Chondrocyte (in vitro differentiated cells): ENCODE measurements at regions not wholly inside any gene's neighbourhood (a gene's known extent, or its start where the extent isn't known, plus 50 kb on each side); places are given as distances from the start of the nearest gene placed in this dataset.

Experiments used
- DNase-seq: peaks from one replicate; pipeline ENCODE4 v3.0.0; 2021; ENCODE audit warnings: mixed read lengths, low spot score
- H3K27ac Mint-ChIP-seq: one replicate; pipeline ENCODE4 v1.8.0; 2021; ENCODE audit warnings: mild to moderate bottlenecking, moderate library complexity, mixed read lengths; ENCODE audit not compliant: unreplicated experiment
- H3K27me3 Mint-ChIP-seq: 2 replicates; pipeline ENCODE4 v1.8.0; 2021; ENCODE audit warnings: low read depth, mixed read lengths
- H3K36me3 Mint-ChIP-seq: 2 replicates; pipeline ENCODE4 v1.8.0; 2021; ENCODE audit warnings: low read depth, mixed read lengths
- H3K4me1 Mint-ChIP-seq: 2 replicates; pipeline ENCODE4 v1.8.0; 2021; ENCODE audit warnings: low read depth, mild to moderate bottlenecking, mixed read lengths
- H3K4me3 Mint-ChIP-seq: one replicate; pipeline ENCODE4 v1.8.0; 2021; ENCODE audit warnings: mild to moderate bottlenecking, moderate library complexity, mixed read lengths; ENCODE audit not compliant: unreplicated experiment
- H3K9me3 Mint-ChIP-seq: 2 replicates; pipeline ENCODE4 v1.8.0; 2021; ENCODE audit warnings: low read depth, mixed read lengths
- CTCF ChIP-seq: fragments of 200-600 bp; sonication (generic); IDR thresholded peaks from 2 replicates; pipeline ENCODE4 v1.5.0; 2021; ENCODE audit warnings: antibody characterized with exemption, mild to moderate bottlenecking, moderate library complexity

DNA sequence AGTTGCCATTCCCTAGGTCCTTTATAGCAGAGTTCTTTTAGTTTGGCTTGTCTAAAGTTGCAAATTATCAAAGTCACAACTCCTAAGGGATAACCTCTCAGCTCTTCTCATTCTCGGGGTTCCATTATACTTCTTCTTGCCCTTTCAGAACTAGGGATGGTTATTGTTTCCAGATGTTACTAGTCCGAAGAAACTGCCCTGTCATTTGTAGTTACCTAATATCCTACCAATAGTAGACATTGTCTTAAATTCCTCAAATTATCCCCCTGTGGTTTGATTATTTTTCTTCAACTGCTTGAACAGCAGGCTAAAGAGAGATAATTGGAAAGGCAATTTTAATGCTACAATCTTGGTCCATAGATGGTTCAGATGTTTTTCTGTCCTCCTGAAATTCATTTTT lies 709.8 kb downstream of the KCTD16 start:
- Mint-ChIP-seq H3K27me3 (no peaks in the 10 kb centered on the region), H3K4me1 (no peaks in the 10 kb centered on the region), H3K4me3 (no peak overlapping the region), H3K9me3 (peaks cover 2% of the 10 kb centered on the region), H3K36me3 (no peaks in the 10 kb centered on the region), H3K27ac (no peak overlapping the region)
- TF ChIP-seq CTCF = no peak
- no peak for DNase-seq

- H3K9me3 Mint-ChIP-seq = peaks cover 2% of the 10 kb centered on the region
- no peak for TF ChIP-seq CTCF
- no peak for DNase-seq
- no peaks in the 10 kb centered on the region for H3K27me3 Mint-ChIP-seq
- H3K27ac Mint-ChIP-seq = no peak overlapping the region
- H3K36me3 Mint-ChIP-seq = no peaks in the 10 kb centered on the region
- no peak overlapping the region for H3K4me3 Mint-ChIP-seq
- no peaks in the 10 kb centered on the region for H3K4me1 Mint-ChIP-seq
These were observed 706.3 kb downstream of the KCTD16 start for GRCh38 chr5:144876990-144877389.

DNA sequence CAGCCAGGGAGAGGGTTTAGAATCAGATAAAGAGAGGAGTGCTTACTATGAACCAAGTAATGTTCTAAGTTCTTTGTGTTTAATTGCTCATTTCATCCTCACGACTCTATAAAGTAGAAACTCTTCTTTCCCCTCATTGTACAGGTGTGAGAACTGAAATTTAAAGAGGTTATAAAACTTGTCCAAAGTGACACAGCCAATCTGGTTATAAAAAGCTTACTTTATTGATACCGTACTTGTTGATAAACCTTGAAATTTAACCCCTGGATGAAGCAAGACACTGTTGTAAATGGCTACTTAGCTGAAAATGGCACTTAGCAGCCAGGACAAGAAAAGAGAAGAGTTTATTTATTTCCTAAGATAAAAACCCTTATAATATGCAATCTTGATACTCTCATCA lies 702.4 kb downstream of the KCTD16 start:
- Mint-ChIP-seq H3K27ac (no peak overlapping the region), H3K27me3 (no peaks in the 10 kb centered on the region), H3K36me3 (no peaks in the 10 kb centered on the region), H3K4me3 (no peak overlapping the region), H3K4me1 (no peaks in the 10 kb centered on the region), H3K9me3 (peaks cover 2% of the 10 kb centered on the region)
- no peak for TF ChIP-seq CTCF
- DNase-seq = no peak

DNA sequence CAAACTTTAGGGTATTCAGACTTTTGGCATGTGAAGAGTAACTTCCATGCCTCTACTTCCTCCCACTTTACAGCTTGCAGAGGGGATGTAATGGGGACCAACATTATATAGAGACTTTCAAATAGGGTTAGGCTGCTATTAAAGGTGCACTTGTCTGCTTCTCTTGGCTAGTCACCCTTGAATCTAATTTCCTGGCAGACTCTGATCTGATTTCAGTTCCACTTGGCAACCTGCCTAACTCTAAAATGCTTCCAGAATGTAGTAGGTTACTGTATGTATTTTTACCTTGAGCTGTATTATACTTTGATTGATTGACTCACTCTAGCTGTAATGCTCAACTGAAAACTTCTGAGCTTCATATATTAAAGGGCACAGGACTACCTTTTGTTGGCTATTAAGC lies 693.4 kb downstream of the KCTD16 start:
- no peaks in the 10 kb centered on the region for H3K9me3 Mint-ChIP-seq
- peaks cover 15% of the 10 kb centered on the region for H3K27me3 Mint-ChIP-seq
- H3K4me1 Mint-ChIP-seq = no peaks in the 10 kb centered on the region
- no peak for DNase-seq
- no peak for TF ChIP-seq CTCF
- H3K36me3 Mint-ChIP-seq = no peaks in the 10 kb centered on the region
- no peak overlapping the region for H3K27ac Mint-ChIP-seq
- H3K4me3 Mint-ChIP-seq = no peak overlapping the region

DNA sequence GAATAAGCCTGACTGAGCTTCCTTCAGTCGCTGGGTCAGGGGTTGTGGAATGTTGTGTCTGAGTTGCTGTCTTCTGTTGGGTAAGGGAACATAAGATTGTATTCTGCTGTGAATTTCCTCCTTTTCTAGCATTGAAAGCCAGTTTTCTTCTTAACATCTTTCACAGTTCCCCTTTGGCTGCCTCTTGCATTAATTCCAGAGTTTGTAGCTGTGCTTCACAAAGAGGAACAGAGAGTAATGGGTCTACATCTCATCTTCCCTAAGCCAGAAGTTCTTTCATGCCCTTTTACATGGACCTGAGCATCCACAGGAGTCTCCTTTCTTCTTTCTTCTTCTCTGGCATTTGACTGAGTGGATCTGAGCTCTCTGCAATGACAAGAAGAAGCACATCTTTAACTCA lies 686.8 kb downstream of the KCTD16 start:
- H3K9me3 Mint-ChIP-seq = no peaks in the 10 kb centered on the region
- no peak overlapping the region for H3K27ac Mint-ChIP-seq
- H3K27me3 Mint-ChIP-seq = peaks cover 7% of the 10 kb centered on the region
- H3K4me3 Mint-ChIP-seq = no peak overlapping the region
- no peak for DNase-seq
- TF ChIP-seq CTCF = no peak
- H3K36me3 Mint-ChIP-seq = no peaks in the 10 kb centered on the region
- no peaks in the 10 kb centered on the region for H3K4me1 Mint-ChIP-seq
